ENCODE measurements at regions not wholly inside any gene's neighbourhood (a gene's known extent, or its start where the extent isn't known, plus 50 kb on each side); places are given as distances from the start of the nearest gene placed in this dataset.
A peak's percentile ranks its signal among the peaks of the same experiment; 100 is the strongest.

DNA sequence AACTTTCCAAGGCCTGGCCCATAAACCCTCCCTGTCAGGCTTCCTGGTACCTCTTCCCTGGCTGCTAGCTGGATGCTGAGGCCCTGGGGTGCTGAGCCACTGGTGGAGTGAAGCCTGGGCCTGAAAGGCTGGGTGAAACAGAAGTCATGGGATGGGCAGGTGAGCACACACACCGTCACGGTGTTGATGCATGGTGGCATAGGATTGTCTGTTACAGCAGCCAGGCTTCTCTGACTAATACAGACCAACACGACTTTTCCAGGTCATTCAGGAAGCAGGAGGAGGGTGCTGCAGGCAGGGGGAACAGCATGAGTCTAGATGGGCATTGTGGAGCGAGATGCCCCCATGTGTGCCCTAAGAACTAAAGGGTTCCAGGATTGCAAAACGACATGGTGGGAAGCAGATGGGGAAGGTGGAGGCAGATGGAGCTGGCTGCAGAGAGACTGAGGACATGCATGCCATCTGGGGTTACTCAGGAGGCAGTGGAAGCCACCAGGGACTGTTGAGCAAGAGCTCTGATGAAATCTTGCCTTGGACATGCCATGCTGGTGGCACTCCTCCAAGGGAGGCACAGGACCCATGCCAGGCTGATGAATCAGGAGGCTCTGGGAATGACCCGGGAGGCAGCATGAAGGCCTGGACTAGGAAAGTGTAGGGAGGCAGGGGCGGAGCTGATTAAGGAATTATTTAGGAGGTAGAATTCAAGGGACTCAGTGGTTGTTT, 480.9 kb downstream of the TSN start:
- no peak for DNase-seq

DNA sequence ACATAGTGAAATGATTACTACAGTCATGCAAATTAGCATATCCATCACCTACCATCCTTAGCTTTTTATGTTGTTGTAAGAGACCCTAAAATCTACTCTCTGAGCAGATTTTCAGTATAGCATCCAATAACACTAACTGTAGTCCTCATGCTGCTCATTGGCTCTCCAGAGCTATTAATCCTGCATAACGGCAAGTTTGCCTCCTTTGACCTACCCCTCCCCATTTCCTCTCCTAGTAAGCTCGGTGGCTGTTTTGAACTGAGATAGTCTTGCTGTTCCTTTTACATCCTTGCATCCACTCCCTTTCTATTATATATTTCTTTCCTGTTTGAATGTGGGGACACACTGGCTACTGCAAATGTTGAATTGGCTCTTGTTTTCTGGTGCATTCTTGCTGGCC, 481.5 kb downstream of the TSN start:
- DNase-seq = no peak

DNA sequence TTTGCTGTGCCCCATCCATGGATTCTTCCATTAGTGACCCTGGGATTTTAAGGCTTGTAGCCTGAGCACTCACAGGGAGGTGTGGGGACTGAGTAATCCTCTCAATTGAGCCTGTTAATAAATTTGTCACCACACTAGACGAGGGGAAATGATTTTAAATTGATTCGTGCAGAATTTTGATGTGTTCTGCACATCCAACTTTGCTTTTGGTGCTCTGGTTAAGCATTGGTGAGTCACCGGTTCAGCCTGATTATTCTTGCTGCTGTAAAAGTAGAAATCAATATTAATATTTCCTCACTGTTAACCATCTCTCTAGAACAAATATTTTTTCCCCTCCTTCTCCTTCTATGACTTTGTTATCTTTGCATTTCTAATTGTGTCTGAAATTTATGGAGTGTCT, 482.0 kb downstream of the TSN start:
- DNase-seq = no peak

DNA sequence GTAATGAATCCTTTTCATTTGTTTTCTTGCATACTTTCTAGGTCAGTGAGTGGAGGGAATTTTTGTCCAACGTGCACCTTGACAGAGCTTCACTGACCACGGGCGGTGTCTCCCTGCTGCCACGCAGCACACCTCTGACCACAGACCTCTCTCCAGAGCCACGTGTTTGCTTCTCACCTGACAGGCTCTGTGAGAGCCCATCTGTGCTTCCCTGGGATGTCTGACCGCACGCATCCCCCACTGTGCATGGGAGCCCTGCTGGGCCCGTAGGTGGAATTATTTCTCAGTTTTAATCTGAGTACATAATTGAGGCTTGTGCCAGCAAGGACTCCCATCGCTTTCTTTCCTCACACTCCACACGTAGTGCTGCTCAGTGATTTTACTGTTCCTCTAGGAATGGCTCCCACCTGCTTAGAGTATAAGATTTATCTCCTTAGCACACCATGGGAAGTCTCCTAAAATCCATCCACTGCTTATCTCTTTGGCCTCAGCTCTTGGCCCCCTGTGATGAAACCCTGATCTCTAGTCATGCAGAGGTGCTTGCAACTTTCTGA, 482.6 kb downstream of the TSN start:
- DNase-seq = no peak

DNA sequence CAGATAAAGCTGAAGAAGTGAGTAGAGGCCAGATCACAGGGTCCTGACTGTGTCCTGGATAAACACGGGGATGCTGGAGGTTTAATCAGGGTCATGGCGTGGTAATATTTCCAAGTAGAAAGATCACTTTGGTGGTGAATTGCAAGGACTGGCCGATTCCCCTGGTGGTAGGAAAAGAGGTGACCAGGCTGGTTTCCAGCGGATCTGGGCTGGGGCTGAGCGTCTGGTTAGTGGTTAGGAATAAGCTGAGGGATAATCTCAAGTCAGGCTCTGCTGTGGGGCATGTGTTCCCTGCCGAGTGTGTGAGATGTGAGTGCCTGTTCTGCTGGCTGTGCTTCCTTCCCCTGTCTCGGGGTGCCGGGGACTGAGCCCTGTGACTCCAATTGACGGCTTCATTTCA, 484.0 kb downstream of the TSN start:
- no peak for DNase-seq

DNA sequence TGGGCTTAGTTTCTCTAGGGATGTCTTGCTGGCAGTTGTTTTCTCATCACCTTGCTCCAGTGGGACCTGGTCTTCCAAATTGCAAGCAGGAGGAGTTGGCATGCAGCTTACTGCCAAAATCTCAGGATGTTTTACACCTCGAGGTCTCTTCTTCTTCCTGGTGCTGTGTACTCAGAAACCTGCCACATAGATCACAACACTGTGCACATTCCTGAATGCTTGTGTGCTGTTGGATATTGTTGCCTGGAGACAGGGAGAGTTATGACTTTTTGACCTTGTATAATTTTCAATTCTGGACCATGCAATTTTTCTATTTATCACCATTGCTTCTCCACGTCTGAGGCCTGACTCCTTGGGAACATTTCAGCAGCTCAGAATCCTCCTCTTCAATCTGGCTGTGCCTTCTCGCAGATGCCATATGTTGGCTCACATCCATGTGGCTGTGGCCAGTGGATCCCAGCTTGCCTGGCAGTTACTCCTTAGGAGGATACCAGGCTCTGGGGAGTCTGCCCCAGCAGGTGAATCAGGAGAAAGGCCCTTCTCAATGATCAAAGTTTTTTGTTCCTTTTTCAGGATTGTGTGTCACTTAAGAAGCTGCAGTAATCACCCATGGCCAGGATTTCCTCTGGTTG, 489.3 kb downstream of the TSN start:
- DNase-seq = no peak

DNA sequence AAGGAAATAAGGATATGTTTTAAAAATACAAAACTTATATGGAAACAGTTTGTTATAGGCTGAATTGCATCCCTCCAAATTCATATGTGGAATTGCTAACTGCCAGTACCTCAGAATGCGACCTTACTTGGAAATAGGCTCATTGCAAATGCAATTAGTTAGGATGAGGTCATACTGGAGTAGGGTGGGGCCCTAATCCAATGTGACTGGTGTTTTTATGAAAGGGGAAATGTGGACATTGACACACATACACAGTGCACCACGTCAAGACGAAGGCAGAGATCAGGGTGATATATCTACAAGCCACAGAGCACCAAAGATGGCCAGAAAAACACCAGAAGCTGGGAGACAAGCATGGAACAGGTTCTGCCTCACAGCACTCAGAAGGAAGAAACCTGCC, 494.2 kb downstream of the TSN start:
- DNase-seq = no peak

DNA sequence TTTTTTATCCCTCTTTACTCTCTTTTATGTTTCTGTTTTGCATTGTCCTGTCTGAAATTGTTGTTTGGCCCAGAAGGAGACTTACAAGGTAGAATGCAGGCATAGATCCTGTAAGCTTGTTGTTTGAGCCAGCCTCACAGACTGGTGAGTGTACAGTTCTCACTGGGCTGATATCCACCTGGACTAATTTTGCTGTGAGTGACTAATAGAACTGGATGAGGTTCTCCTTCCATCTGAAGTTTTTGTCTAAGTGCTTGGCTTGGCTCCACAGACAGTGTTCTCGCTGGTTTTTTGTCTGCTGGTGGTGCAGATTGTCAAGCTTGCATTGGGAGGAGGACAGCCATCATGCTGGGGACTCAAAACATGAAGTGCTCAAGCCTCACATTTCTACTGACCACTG, 495.7 kb downstream of the TSN start:
- DNase-seq = no peak

DNA sequence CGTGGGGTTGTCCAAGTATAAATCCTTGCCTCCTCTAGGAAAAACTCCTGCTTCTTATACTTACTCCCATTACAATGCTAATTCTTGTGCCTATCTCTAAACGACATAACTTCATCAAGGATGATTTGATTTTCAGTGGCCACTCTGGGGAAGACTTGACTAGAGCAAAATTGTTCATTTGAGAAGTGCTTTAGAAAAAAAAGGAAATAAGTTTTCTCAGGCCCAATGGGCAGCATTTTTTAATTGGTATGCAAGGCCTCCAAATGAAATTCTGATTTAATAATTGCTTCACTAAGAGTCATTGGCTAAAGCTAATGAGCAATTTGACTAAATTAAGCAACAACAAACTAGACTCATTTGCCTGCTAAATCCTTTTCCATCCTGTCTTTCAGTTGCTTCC, 496.1 kb downstream of the TSN start:
- DNase-seq = no peak

DNA sequence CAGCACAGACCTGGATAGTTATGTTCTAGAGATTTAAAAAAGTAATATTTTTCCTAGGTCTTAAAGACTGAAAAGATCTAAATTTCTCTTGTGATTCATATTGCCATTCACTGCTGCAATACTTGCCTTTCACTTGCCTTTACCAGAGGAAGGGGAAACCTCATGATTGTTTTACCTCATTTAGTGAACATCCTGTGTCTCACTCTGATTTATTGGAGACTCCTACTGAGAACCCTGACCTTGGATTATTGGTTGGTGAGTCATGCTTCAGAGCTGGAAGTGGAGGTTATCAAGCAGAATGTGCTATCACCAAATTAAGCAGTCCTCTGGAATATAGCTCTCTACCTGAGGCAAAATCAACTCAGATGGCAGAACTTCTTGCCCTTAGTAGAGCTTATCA, 500.5 kb downstream of the TSN start:
- no peak for DNase-seq

DNA sequence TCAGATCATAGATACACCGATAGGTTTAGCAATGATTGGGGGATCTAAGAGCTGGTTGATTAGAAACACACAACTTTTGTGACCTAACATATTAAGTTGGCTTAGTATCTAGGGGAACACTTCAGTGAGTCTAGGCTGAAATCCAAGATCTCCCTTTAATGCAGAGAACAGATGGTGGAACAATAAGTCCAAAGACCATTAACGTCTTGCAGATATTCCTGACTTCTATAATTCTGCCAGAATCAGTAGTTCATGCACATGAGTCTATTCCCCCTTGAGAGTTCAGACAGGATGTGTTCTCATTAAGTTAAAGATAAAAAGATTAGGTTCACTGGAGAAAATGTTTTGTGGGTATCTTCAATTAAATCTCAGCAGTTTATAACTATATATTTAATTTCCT, 506.5 kb downstream of the TSN start:
- DNase-seq = no peak

DNA sequence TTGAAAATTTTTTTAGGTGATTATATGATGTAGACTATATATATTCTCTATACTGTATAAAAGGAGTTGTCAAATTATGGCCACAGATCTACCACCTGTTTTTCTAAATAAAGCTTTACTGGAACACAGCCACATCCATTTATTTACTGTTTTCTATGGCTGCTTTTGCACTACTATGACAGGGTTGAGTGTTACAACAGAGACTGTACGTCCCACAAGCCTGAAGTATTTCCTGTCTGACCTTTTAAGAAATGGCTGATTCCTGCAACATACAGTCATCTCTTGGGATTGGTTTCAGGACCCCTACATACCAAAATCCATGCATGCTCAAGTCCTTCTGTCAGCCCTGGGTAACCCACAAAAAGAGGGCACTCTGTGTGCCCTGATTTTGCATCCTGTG, 508.3 kb downstream of the TSN start:
- no peak for DNase-seq

DNA sequence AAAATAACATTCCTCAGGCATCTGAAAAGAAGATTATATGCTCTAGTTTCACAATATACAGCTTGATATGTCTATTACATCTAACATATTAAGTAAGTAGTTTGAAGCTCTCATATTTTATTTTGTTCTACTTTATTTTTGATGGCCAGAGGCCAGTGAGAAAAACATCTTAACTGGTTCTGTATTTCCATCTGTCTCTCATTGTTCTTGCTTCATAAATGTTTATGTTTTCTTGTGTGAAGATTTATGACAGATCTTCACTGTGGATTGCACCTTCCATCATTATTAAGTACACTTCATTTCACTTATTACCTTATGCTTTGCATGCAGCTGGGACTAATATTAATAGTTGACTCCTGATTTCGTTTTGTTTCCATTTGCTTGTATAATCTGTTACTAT, 511.2 kb downstream of the TSN start:
- DNase-seq = no peak

DNA sequence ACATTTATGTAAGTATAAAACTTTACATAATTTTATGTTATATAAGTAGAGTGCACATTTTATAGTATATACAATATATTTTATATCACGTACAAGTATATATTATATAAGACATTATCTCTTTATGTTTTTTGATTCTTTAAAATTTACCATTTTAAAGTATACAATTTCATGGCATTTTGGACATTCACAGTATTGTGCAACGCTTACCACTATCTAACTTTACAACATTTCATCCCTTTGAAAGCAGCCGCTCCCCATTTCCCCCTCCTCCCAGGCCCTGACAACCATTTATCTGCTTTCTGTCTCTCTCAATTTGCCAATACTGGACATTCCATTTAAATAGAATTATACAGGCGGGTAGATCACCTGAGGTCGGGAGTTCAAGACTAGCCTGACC, 512.5 kb downstream of the TSN start:
- DNase-seq = no peak

DNA sequence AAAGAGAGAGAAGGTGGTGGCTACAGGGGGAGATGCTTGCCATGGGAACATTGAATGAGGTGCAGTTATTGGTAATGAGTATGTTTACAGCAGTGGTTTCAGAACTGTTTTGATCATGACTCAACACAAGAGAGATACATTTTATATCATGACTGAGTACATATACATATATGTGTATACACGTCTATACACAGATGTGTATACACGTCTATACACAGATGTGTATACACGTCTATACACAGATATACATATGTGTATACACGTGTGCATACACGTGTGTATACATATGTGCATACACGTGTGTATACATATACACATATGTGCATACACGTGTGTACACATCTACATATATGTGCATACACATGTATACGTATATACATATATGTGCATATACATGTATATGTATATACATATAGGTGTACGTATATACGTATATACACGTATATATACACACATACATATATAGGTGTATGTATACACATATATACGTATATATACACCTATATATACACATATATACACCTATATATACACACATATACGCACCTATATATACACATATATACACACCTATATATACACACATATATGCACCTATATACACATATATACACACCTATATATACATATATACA, 518.5 kb downstream of the TSN start:
- no peak for DNase-seq

DNA sequence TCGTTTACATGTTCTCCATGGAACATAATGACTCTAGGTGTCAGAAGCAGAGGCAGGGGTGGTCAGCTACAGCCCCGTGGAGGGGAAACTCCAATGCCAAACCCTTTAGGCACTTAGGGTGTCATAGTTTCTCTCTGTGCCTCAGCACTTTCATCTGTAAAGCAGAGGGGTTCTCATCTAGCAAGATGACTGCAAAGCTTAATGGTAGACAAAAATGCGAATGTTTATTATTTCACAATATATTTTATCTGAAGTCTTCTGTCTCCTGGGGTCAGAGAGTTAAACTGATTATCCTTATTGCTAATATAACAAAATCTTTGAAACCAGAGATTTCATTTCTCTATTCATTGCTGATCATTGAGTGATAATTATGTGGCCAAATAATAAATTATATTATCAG, 522.5 kb downstream of the TSN start:
- DNase-seq = no peak

DNA sequence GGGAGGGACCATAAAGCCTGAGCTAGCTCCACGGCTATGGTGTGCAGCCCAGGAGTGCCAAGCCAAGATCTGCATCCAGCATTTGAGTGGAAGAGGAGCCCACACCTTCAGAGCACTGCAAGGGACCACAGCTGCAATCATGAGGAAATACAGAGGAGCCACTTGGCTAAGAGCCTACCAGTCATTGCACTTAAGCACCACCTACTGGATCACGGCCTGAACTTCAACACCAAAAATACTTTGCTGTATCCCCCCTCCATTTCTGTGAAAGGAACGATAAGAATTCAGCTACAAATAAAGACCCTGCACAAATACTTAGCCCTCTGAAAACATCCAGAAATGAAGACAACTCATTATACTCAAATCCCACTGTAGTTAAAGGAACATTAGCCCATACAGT, 545.3 kb downstream of the TSN start:
- no peak for DNase-seq

DNA sequence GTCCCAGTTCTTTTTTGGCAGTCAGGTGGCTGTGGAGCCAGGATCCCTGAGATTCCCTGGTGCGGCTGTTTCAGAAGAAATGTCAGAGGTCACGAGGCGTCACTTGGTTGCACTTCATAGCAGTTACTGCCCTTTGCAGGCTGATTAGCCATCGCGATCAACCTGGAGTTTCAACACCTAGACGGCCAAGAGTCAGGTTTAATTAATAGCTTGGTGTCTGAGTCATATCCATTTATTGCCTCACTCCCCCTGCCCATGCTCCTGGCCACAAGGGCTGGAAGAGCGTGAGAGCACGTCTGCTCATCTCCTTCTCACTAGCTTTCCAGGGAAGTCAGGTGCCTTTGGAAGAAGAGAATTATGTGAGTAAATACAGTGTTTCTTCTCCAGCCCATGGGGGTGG, 552.3 kb downstream of the TSN start:
- DNase-seq = peak; percentile 15

DNA sequence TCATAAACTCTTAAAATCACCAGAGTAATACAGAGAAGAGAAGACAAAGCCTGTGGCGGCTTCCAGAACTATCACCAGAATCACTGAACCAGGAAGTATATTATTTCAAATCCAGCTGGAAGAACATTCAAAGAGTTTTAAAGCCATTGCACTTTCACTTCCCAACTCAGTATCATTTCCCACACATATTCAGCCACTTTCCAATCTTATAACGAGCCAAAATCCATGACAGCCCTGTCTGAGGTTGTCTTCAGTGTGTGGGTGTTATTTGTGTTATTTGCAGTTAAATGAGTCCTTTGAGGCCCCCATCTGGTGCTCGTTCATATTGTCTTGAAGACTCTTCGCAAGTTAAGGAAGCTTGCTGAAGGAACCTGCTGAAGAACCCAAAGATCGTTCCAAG, 559.9 kb downstream of the TSN start:
- DNase-seq = no peak

DNA sequence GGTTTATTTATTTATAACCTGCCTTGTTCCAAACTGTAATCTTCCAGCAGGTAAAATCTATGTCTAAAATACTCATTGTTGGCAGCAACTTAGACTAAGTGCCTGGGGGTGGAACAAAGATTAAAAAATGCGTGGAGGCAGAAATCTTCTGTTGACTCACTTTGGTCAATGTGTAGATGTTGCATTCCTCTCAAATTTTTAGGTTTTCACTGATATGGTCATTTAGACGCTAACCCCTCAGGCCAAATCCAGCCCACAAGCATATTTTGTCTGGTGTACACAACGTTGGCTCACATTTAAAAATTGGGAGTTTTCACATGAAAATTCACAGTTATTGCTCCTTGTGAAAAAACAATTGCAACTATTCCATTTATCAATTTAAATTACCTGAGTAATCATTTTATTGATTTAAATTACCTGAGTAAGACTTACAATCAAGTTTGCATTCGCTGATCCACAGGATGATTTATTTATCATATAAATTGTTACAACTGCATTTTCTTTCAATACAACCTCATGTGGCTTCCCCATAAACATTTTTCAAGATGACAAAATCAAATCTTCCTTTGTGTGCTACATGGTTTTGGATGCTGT, 564.2 kb downstream of the TSN start:
- no peak for DNase-seq

DNA sequence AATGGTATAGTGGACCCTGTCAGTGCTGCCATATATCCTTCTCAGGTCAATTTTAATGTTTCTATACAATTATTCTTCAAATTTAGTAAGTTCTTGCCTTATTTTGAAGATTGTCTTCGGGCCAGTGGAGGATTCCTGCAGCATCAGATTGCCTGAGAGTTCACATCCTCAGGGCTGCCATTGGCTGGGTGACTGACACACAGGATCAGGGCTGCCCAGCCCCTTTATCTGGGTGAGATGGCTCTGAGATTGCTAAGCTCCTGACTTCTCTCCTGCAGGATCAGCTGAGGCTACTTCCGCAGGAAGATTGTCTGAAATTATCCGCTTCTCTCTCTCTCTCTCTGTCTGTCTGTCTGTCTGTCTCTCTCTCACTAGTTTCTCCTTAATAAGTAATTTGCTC, 567.4 kb downstream of the TSN start:
- no peak for DNase-seq

DNA sequence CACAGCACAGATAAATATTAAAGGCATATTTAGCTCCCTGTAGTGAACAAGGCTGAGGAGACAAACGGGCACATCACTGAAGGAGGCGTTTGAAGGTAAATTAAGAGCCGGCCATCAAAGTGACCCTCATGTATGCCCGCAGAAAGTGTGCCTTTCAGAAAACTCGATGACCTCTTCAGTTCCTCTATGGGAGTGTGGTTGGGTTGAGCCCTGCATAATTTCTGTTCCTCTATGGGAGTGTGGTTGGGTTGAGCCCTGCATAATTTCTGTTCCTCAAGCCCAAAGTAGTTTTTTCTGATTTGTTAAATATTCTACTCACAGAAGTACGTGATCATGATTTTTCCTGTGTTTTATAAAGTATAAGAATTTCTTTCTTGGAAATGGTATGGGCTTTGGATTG, 568.5 kb downstream of the TSN start:
- DNase-seq = no peak

DNA sequence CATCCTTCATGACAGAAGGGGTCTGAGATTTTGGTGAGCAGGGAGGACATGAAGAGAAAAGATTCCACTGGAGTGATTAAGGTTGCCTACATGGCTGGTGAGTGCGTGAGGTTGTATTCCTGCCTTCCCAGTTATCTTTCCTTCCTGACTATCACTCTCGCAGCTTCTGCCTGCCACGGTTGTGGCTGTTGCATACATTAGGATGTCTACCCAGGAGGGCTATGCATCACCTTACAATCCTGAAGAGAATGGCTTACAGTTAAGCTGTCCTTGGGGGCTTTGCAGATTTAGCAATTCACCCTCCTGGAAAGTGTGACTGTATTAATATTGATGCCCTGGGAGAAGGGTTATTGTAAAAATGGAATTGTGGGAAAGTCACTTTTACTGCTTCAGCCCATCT, 571.0 kb downstream of the TSN start:
- no peak for DNase-seq

Measured in renal pelvis (tissue), 1 donor.